Lower leg skin (tissue), 4 donors: ENCODE measurements at regions not wholly inside any gene's neighbourhood (a gene's known extent, or its start where the extent isn't known, plus 50 kb on each side); places are given as distances from the start of the nearest gene placed in this dataset.

Experiments used
- DNase-seq, 2 donors: peaks; one replicate each; pipeline ENCODE4 v3.0.0-alpha.2; 2019; ENCODE audit warnings: low spot score in 2 of 2
- H3K4me3 ChIP-seq: fragments of 200-600 bp; sonication (generic); 2 replicates; pipeline ENCODE4 v1.5.1; 2017; ENCODE audit warnings: mild to moderate bottlenecking, low read depth; ENCODE audit not compliant: poor library complexity, severe bottlenecking
- POLR2A ChIP-seq, 2 donors: fragments of 450-650 bp; IDR thresholded peaks; one replicate each; pipeline ENCODE4 v1.6.1; 2016 to 2017; ENCODE audit warnings: antibody characterized with exemption in 2 of 2, mild to moderate bottlenecking in 1 of 2, moderate library complexity in 1 of 2
- WGBS, 2 donors: methylation state at CpG; one replicate each; pipeline ENCODE4 v1.1.5; 2018; 5-methylcytosine and 5-hydroxymethylcytosine counted together
- intact Hi-C: fragments of 100-400 bp; cut with DNase I; formaldehyde crosslinking; loops from one replicate; pipeline ENCODE4 v1.15.0; 2023; ENCODE audit warnings: low total_unique reads
- TF ChIP-seq, protein P1 (sequence below), 3 donors: fragments of 450-650 bp; IDR thresholded peaks; one replicate each; pipeline ENCODE4 v1.5.1; 2016; ENCODE audit warnings: antibody characterized with exemption in 3 of 3, mild to moderate bottlenecking in 3 of 3, moderate library complexity in 2 of 3

DNA sequence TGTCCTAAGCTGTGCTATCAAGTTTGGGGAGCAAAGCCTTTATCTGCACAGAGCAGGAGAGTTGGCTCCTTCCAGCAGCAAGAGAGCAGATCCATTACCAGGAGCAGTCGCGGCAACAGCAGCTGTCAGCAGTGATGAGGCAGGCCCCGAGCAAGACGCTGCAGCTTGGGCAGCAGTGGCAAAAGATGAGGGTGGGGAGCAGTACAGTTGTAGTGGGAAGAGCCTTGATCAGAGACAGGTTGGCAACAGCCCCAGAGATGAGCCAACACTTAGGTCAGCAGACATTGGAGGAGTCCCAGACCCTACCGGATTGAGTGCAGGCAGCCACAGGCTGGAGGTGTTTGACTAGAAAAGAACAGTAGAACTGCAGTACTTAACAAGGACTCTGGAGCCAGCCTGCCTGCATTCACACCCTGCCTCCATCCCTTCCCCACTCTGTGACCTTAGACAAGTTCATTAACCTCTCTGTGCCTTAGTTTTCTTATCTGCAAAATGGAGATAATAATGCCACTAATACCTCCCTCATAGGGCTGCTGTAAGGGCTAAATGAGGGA is 117.1 kb upstream of the SERTAD2 start:
- DNase-seq: peak; percentile 75 to 94
- intact Hi-C loops: no loop called here
- no peak overlapping the region for H3K4me3 ChIP-seq
- WGBS, 2 donors: 24 to 45% methylated on average over 5 of the region's 5 CpGs
- TF ChIP-seq, protein P1, sequence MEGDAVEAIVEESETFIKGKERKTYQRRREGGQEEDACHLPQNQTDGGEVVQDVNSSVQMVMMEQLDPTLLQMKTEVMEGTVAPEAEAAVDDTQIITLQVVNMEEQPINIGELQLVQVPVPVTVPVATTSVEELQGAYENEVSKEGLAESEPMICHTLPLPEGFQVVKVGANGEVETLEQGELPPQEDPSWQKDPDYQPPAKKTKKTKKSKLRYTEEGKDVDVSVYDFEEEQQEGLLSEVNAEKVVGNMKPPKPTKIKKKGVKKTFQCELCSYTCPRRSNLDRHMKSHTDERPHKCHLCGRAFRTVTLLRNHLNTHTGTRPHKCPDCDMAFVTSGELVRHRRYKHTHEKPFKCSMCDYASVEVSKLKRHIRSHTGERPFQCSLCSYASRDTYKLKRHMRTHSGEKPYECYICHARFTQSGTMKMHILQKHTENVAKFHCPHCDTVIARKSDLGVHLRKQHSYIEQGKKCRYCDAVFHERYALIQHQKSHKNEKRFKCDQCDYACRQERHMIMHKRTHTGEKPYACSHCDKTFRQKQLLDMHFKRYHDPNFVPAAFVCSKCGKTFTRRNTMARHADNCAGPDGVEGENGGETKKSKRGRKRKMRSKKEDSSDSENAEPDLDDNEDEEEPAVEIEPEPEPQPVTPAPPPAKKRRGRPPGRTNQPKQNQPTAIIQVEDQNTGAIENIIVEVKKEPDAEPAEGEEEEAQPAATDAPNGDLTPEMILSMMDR (IDR thresholded peaks at IDR 0.05): no peak
- TF ChIP-seq POLR2A (IDR thresholded peaks at IDR 0.05): no peak

DNA sequence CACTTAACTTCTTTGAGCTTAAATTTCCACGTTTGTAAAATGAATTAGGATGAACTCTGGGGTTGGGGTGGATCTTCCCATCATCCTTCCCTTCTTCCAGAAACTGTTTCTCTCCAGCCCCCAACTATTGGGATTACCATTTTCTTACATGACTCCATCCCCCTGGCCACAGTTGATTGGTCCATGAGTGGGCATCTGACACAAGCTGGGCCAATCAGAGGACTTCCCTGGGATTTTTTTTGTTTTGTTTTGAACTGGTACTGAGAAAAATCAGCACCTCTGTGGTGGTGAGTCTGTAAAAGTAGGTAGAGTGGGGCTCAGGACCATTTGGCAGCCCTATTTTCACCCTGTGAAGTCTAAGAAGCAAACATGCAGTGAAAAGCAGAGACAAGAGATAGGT is 118.0 kb upstream of the SERTAD2 start:
- no peak overlapping the region for H3K4me3 ChIP-seq
- intact Hi-C loops: no loop called here
- WGBS, 2 donors: 81 to 91% methylated on average over 1 of the region's 1 CpG
- TF ChIP-seq, protein P1 (IDR thresholded peaks at IDR 0.05): no peak
- no peak for TF ChIP-seq POLR2A (IDR thresholded peaks at IDR 0.05)
- no peak for DNase-seq

DNA sequence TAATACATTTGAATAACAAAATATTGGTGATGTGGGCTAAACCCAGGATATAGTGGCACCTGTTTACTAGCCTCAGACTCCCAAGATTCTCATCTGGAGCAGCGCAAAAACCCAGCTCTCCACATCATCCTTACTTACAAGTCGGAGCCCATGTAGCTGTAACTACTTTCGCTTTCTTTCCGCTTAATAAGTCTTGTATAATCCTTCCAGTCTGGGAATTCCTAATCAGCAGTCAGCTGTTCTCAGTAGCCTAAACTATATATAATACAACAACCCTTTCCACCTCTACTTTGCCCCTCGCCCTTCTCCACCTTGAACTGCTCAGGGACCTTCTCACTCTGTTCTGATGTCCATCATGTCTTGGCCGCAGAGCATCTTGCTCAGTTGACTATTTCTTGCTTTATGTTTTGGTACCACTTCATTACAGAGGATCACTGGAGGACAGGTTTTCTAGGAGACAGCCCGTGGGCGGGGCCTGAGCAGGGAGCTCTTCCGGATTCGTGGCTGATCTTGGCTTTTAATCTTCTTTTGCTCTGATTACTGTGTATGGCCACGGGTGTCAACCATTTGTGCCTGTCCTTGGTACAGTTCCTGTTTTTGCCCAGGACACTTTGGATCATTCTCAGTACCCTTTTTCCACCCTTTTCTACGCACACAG is 119.9 kb upstream of the SERTAD2 start:
- intact Hi-C loops: no loop called here
- TF ChIP-seq, protein P1 (IDR thresholded peaks at IDR 0.05): no peak
- DNase-seq: no peak
- H3K4me3 ChIP-seq: no peak overlapping the region
- 74 to 77% methylated on average over 12 of the region's 12 CpGs for WGBS, 2 donors

DNA sequence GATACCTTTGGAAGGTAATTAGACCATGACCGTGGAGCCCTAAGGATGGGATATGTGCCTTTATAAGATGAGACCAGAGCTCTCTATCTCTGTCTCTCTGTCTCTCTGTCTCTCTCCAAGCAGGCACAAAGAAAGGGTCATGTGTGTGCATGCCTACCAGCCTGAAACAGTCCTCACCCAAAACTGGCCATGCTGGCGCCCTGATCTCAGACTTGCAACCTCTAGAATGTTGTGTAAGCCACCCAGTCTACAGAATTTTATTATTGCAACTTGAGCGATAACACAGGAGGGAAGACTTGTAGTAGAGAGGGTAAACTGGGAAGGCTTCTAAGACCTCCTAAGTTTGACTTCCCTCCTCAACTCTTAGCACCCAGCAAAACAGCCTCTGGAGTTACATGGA is 124.1 kb upstream of the SERTAD2 start:
- DNase-seq: no peak
- 95 to 98% methylated on average over 3 of the region's 3 CpGs for whole genome bisulfite sequencing, 2 donors
- TF ChIP-seq POLR2A (IDR thresholded peaks at IDR 0.05): no peak
- TF ChIP-seq, protein P1 (IDR thresholded peaks at IDR 0.05): no peak
- intact Hi-C loops: no loop called here
- H3K4me3 ChIP-seq: no peak overlapping the region

DNA sequence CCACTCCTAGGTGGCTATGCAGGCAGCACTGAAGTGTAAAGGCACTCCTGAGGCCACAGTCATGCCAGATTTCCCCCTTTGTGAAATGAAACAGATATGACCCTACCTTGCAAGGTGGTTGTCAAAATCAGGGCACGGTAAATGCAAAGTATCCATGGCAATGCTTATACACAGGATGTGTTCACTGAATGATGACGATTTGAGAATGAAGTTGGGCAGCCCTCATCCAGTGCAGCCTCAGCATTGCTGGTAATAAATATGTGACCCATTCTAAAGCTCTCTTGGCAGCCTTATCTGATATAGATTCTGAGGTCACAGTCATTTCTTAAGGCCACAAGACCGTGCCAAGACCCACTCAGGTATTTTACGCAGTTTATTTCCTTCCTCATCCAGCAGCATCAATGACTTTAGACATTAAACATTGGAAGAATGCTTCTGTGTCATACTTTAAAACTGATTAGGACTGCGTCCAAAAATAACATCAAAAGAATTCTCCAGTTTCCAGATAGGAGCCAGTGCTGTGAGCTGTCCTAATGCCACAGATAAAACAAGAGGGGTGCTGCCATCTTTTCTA is 125.5 kb upstream of the SERTAD2 start:
- intact Hi-C loops: no loop called here
- no peak overlapping the region for H3K4me3 ChIP-seq
- no peak for TF ChIP-seq POLR2A (IDR thresholded peaks at IDR 0.05)
- TF ChIP-seq, protein P1 (IDR thresholded peaks at IDR 0.05): no peak
- 41 to 47% methylated on average over 5 of the region's 5 CpGs for WGBS, 2 donors
- DNase-seq: no peak
